GM10847 (cell line): ENCODE measurements at regions not wholly inside any gene's neighbourhood (a gene's known extent, or its start where the extent isn't known, plus 50 kb on each side); places are given as distances from the start of the nearest gene placed in this dataset.

Experiments
- POLR2A ChIP-seq: IDR thresholded peaks from 2 replicates; pipeline ENCODE4 v1.6.1; 2011; ENCODE audit not compliant: insufficient read length; ENCODE audit errors: extremely low read depth

DNA sequence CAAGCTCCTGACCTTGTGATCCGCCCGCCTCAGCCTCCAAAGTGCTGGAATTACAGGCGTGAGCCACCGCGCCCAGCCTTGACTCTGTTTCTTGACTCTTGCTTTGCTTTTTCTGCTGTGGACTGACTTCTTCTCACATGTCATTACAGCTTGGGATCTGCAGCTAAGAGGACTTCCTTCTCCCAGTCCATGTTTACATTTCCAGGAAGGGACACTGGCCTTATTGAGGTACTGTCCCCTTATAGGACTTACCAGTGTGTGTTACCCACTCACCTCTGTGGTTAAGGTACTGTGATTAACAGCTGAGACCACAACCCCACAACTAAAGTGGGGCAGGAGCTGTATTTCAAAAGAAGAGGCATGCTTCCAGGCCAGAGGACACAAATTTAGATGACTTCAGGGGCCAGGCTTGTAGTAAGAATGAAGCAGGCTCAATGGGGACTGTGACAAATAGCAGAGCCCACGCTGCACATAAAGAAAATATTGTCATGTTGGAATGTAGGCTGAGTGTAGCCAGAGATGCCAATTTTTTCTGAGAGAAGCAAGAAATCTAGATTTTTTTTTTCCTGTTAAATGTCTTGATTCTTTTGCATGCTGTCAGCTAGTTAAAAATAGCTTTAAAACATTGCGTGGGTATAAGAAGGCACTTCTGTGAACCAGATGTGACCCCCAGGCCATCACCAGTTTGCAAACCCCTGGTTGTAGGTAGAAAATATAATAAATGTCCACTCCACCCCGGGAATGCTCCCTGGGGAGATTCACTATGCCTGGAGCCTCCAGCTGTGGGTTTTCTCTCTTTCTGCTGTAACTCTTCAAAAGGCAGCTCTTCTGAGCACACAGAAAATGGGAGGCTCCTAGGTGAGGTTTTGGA is 75.0 kb downstream of the PTPDC1 start:
- no peak for TF ChIP-seq POLR2A

DNA sequence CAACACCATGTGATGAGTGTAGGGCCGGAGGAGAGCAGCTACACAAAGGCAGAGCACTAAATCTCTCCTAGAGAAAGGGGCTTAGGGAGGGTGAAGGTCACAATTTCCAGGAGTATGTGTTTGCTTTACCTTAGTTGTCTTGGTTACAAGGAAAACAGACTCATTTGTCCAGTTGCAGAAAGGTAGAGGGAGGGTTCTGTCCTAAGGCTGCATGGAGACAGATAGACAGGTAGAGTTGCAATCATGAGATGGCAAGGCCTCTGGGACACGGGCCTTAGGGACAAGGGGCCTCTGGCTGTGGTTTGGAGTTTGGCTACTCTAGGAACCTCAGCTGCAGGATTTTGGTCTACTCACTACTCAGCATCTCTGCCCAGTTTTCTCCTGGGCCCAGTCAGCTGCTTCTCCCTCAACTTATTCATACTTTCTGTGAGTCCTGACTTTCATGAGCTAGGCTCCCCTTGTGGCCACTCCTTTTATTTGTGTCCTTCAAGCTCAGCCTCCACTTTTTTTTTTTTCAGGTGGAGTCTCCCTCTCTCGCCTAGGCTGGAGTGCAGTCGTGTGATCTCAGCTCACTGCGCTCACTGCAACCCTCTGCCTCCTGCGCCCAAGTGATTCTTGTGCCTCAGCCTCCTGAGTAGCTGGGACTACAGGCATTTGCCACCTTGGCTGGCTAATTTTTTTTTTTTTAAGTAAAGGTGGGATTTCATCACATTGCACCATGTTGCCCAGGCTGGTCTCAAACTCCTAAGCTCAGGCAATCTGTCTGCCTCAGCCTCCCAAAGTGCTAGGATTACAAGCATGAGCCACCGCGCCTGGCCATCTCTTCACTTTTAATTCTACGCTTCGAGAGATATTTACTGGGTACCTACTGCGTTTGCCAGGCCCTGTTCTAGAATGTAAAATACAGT is 76.6 kb downstream of the PTPDC1 start:
- TF ChIP-seq POLR2A = no peak

DNA sequence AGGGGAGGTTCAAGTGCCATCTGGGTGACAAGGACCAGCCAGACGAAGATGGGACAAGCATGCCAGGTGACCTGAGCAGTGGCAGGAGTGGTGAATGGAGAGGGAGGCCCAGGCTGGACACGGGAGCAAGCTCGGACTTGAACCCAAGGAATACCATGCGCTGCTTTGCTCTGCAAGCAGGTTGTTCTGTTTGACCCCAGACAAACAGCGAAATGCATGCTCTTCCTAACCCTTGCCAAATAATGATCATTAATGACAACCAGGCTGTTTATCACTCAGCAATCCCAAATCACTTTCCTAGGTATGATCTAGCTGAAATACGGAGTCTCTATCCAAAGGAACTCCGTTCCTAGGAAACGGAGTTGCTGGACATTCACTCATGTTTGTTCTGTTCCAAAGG is 77.4 kb downstream of the PTPDC1 start:
- TF ChIP-seq POLR2A = no peak

DNA sequence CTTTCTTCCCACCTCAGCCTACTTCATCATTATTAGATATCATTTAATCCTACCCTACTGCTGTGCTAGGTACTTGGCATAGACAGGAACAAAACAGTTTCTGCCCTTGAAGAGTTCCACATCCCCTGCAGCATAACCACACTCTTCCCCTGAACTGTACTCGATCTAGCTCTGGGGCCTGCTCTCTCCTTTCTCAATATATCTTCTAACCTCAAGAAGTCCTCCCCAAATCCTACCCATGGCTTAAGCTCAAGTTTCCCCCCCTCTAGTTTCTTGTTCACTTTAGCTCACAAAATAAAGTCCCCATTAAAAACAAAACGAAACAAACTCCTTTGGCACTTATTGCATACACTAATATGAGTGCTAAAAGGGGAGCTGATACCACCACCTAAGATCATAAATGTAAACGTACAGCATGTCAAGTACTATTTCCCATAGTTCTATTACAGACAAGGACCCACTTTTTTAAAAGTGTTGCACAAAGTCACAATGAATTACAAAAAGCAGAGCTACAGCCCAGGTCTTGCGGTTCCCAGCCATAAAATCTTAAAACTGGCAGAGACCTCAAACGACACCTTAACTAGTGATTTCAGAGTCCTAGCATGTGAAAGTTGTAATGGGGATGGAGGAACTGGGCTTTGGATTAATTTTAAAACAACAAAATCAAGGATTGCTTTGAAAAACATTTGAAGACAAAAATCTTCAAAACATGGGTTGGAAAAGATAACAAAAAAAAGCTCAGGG is 80.7 kb downstream of the PTPDC1 start:
- no peak for TF ChIP-seq POLR2A

DNA sequence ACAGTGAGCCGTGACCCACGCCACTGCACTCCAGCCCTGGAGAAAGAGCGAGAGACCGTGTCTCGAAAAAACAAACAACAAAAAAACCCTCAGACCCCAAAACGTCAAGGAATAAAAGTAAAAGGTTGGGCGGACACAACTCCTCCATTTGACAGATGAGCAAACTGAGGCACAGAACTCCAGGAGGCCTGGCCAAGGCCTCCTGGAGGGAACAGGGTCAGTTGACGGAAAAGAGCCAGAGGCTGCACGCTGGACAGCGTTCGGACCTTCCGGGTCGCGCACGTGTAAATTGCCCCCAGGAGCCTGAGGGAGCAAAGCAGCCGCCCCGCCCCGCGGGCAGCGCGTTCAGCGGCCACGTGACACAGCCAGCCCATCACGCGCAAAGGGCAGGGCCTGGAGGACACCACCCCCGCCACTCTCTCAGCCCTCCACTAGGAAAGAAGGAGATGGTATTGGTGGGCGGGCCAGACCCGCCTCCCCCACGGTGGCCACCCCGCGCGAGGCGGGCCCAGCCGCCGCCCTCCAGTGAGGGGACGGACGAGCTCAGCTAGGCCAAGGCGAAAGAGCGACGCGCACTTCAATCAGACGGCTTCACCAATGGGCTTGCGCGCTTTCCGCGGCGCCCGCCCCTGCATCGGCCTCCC is 81.5 kb downstream of the PTPDC1 start:
- no peak for TF ChIP-seq POLR2A

DNA sequence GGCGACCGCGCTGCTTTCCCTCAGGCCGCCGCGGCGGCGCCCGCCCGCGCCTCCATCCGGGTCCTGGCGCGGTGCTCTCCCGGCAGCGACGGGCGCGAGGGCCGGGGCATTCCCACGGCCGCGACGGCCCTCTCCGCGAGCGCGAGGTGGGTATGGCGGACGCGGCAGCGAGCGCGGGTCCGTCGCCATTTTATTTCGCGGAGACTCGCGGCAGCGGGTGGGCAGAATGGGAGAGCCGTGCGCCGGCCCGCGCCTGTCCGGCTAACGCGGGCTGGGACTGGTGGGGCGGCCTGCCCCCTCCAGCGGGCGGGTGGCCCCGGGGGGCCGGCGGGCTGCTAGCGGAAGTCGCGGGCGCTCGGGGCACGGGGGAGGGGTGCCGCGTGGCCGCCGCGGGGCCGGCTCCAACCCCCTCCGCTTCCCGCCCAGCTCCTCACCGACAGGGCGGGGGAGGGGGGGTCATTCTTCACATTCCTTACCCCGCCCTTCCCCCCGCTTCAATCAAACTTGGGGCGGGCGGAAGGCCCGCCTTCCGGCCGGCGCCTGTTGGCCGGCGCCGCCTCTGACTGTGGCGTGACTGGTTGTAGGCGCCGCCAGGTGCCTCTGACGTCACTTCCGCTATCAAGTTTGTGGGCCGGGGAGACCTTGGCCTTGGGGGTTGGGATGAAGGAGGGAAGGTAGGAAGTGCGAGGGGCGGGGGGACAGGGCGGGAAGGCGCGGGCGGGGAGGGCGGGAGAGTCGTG is 82.1 kb downstream of the PTPDC1 start:
- TF ChIP-seq POLR2A = peak; percentile 70

DNA sequence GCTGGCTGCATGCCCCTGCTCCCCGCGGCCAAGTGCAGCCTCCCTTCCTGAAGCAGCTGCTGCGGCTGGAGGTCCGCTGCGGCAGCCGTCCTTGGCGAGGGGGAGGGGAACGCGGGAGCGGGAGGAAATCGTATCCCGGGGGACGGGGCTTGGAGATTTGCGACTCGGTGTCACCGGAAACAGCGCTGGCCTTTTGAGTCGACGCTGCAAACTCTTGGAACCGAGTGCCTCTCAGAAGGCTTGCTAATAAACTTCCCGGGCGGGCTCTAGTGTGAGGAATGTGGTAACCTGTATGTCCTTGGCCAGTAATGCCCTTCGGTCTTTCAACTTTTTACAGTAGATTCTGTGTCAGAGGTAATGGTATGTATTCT is 82.7 kb downstream of the PTPDC1 start:
- peak; percentile 32 for TF ChIP-seq POLR2A

DNA sequence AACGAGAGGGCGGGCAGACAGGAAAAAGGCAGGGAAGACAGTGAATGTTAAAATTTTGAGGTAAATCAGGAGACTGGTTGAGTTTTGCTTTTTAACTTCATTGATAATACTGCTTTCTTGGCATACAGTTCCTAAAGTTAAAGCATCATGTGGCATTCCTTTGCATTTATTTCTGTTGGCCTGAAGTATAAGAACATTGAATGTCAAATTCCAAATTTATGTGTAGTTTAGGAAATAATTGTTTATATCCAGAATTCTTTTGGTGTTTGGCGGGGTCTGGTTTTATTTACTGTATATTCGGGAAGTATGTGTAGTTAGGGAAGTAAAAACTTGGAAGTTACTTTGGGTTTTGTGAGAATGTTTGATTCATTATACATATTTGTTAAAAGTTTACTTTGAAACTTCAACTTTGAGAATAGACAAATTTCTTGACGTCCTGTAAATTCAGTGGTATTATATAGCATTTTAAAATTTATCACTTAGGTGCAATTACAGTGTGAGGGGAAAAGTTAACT is 83.2 kb downstream of the PTPDC1 start:
- no peak for TF ChIP-seq POLR2A

DNA sequence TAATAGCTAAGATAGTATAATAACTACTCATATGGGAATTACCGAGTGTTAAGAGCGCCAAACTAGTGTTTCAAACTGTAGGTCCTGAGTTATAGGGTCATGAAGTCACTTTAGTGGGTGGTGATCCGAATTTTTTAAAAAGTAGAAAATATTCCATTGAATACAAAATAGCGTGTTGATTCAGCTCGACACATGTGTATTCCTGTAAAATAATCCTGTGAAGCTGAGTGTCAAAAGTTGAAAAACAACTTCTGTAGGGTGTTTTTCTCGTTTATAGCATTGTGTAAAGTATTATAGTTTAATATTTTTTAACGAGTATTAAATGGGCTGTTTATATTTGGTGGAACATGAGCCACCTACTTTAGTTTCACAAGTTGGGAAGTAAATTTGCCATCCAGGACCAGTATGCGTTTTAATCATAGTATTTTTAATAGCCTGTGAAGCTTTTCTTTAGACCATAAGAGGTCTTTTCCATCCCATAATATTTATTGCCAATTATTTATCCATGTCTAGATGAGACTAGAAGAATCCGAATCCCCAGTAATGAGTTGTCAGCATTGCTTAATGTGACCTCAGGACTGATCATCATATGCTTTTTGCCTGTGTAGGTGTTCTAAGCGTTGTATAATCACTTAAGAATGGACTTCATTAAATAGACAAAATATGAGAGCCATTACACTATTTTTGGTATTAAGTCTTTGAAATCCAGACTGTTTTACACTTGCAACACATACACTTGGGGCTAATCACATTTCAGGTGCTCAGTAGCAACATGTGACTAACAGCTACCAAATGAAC is 84.1 kb downstream of the PTPDC1 start:
- TF ChIP-seq POLR2A = no peak

DNA sequence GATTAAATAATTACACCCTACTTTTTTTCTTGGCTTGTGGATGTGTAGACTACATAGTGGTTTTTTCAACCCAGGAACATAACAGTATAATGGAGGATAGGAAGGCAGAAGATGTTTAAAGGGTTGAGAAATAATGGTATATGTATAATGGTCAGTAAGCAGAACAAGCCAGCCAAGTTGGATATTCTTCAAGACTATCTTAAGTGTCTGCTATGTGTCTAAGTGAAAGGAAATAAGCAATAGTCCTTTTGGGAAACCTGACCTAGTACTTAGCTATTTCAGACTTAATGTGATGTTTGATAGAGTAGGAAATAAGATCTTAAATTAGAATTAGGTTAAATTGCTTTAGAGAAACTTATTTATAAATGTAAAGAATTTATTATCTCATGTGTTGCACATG is 85.7 kb downstream of the PTPDC1 start:
- no peak for TF ChIP-seq POLR2A

DNA sequence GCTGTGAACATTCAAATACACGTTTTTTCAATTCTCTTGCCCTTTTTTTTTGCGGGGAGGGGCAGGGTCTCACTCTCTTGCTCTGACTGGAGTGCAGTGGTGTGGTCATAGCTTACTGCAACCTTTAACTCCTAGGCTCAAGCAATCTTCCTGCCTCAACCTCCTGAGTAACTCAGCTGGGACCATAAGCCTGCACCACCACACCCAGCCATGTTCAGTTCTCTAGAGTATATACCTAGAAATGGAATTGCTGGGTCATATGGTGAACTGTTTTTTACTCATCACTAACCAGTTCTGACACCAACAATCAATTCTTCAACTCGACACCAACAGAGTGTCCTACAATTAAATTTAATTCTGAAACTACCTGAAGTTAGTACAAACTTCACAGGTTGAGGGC is 85.5 kb upstream of the ZNF169 start:
- TF ChIP-seq POLR2A = no peak

DNA sequence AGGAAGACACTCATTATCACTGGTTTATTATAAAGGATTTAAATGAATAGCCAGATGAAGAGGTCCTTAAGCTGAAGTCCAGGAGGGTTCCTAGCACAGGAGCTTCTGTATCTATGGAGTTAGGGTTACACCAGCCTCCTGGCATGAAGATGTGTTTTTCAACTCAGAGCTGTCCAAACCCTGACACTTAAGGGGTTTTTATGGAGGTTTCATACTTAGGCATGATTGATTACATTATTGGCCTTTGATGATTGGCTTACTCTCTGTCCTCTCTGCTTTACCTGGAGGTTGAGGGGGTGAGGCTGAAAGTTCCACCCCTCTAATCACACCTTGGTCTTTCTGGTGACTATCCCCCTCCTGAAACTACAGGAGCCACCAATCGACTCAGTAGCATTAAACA is 84.9 kb upstream of the ZNF169 start:
- no peak for TF ChIP-seq POLR2A

DNA sequence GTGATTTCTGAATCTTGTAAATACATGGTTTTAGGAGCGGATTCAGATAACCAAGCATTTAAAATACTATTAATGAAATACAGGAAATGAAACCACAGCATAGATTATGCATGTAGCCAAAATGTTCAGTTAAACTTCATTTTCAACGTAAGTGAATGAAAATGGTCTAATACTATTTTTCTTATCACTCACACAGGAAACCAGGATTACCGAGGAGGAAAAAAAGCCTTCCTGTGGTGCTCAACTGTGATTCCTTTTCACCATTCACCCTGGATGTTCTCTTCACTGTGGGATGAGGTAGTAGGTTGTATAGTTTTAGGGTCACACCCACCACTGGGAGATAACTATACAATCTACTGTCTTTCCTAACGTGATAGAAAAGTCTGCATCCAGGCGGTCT is 83.4 kb upstream of the ZNF169 start:
- no peak for TF ChIP-seq POLR2A
